ENCODE measurements at regions not wholly inside any gene's neighbourhood (a gene's known extent, or its start where the extent isn't known, plus 50 kb on each side); places are given as distances from the start of the nearest gene placed in this dataset.

GRCh38 chr4:36966756-36967460, 277.6 kb upstream of the NWD2 start:
- no peak for DNase-seq (ENCODE audit: low spot score)

DNA sequence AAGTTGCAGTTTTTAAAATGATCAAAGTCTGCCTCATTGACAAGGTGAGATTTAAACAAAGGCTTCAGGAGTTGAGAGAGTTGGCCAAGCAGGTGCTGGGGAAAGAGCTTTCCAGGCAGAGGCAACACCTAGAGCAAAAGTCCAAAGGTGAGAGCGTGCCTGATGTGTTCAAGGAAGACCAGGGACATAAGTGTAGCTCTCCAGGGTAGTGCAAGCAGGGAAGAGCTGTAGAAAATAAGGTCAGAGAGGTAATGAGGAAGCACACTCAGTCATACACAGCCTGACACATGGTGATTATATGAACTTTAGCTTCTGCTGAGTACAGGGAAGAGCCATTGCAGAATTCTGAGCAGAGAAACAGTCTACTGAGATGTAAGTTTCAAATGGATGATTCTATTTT, 265.0 kb upstream of the NWD2 start:
- DNase-seq (ENCODE audit: low spot score) = no peak

GRCh38 chr4:36990128-36990872, 254.2 kb upstream of the NWD2 start:
- DNase-seq (ENCODE audit: low spot score) = no peak

- DNase-seq (ENCODE audit: low spot score) = no peak
These were observed 246.8 kb upstream of the NWD2 start for GRCh38 chr4:36997727-36998126.

DNA sequence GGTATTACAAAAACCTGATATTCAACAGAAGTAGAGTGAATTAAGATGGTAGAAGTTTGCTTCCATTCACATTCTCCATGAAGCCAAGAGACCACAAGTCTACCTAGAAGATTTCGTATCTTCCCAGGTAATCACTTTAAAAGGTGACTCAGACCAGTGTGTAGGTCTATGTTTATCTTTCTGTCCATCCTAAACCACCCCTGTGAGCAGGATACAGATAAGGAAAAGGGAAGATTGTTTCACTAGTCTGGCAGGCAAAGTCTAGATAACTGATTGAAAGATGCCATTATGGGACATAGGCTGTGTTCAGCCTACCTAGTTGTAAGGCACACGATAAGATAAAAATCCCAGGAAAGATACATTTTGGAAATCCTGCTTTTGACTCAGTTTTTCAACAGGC, 244.3 kb upstream of the NWD2 start:
- DNase-seq (ENCODE audit: low spot score) = no peak

- no peak for DNase-seq (ENCODE audit: low spot score)
These were observed 242.7 kb upstream of the NWD2 start for GRCh38 chr4:37001688-37002436.

GRCh38 chr4:37002625-37003024, 241.9 kb upstream of the NWD2 start:
- DNase-seq (ENCODE audit: low spot score) = no peak

DNA sequence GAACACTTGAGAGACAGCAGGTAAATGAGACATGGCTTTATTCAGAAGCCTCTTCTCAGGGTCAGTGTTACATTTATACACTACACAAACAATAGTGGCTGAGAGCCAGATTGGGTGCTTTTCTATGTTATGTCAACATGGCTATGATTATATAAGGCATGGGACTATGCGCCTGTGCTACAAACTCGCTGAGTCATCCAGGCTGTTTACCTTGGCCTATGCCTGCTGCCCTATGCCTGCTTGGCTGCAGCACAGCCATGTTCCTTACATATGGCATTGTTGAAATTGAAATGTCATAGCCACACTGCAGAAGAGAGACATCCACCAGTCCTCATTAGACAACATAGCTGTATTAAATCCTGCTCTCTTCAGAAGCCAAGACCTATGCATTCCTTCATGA, 236.3 kb upstream of the NWD2 start:
- DNase-seq (ENCODE audit: low spot score) = no peak

DNA sequence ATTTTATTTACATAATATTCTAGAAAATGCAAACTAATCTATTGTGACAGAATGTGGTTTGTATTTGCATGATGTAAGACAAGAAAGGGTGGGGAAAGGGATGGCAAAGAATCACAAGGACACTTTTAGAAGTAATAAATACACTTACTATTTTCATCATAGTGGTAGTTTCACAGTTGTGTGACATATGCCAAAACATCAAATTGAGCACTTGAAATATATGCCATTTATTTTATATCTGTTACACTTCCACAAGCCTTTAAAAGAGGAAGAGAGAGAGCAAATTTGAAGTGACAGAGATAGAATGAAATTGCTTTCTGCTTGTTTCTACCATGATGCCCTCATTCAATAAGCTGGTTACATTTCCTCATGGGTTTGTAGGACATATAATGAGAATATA, 230.0 kb upstream of the NWD2 start:
- DNase-seq (ENCODE audit: low spot score) = no peak

DNA sequence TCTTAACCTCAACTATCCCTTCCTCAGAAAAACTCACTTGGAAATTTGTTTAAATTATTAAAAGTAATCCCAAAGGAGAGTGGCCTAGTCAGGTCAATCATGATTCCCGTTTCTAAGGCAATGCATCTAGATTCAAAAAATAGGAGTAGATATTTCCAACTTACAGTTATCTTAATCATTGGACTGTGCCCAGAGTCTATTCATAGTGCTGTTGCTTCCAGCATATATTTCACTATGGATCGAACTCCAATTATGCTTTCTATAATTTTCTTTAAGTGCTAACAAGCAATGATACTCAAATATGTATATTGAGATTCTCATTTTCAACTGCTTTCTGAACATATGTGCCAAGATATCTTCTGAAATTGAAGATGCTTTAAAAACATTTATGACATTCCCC, 229.2 kb upstream of the NWD2 start:
- no peak for DNase-seq (ENCODE audit: low spot score)

DNA sequence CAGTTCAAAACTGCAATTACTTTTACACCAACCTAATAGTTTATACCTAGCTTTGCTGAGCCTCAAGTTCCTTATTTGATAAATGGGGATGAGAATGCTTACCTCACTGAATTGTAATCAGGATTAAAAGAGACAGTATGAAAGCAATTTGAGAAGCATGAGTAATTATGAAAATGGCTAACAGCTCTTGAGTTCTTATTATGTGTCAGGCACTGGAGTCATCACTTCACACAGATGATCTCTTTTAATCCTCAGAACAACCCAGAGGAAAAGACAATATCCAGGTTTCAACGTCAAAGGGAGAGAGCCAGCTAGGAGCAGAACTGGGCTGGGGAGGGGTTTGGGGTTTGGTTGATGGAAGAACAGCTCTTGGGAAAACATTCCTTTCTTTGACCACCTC, 221.0 kb upstream of the NWD2 start:
- DNase-seq (ENCODE audit: low spot score) = no peak

- no peak for DNase-seq (ENCODE audit: low spot score)
These were observed 220.5 kb upstream of the NWD2 start for GRCh38 chr4:37023996-37024395.

DNA sequence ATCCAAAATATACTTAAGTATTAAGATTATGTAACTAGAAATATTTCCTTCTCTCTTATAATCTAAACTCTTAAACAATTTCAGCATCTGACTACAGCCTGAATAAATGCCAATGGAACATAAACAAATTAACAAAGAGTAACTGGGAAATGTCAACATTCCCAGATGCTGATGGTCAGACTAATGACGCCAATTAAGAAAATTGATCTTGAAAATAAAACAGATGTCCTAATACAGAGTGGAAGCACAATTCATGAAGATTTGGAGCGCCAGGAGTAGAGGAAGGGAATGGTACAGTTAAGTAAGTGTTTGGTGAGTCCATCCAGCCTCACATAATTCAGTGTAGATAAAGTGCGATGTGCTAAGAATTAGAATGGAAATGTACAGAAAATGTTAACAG, 203.7 kb upstream of the NWD2 start:
- DNase-seq (ENCODE audit: low spot score) = no peak

- DNase-seq (ENCODE audit: low spot score) = no peak
These were observed 201.2 kb upstream of the NWD2 start for GRCh38 chr4:37043342-37043741.

DNA sequence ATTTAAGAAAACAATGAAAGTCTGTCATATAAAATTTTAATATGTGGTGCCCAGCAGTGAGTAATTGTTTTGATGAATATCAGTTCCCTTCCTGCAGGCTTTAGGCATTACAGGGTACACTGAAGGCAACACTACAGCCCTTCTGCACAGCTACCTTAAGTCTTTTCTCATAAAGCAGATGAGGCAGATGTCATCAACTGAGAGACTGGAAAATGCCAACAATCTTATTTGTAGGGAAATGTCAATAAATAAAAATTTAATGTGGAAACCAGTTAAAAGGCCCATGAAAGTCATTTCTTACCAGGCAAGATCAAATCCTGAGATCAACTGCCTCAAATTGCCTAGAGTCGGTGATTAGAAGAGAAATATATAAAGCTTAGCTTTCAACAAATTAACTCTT, 193.4 kb upstream of the NWD2 start:
- no peak for DNase-seq (ENCODE audit: low spot score)

DNA sequence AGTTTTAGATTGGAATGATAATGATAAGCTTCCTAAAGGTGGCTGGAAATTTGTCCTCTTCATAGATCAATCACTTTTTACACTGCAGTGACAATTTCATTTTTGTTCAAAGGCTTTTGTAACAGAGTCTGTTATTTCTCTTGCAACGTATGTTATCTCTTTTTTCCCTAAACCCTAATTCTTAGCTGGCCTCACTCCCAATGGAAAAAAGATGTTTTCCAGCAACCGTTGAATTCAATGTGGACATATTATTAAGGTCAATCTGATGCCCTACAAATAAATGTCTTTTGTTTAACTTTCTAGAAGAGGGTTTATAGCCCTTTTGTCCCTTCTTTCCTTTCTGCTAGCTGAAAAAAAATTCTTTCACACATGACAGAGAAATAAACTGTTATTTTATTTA, 192.7 kb upstream of the NWD2 start:
- no peak for DNase-seq (ENCODE audit: low spot score)

- DNase-seq (ENCODE audit: low spot score) = no peak
These were observed 189.9 kb upstream of the NWD2 start for GRCh38 chr4:37054531-37055077.

DNA sequence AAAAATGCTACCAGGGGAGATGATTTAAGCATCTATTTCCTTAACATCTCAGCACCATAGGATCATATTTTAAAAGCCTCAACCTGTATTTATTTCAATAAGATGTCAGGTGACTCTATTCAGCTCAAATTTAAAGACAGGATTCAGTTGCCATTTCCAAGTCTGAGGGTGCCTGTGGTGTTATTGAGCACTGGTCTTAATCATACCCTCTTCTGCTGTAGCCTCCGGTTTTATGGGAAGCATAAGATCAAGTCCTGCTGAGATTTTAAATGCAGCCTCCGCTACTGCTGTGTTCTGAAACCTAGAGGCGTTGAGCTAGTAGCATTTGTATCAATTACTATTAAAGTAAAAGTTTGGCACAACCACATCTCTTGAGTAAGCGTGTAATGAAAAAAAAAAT, 185.7 kb upstream of the NWD2 start:
- no peak for DNase-seq (ENCODE audit: low spot score)

GRCh38 chr4:37066159-37066558, 178.4 kb upstream of the NWD2 start:
- DNase-seq (ENCODE audit: low spot score) = no peak

GRCh38 chr4:37068580-37068979, 176.0 kb upstream of the NWD2 start:
- no peak for DNase-seq (ENCODE audit: low spot score)

DNA sequence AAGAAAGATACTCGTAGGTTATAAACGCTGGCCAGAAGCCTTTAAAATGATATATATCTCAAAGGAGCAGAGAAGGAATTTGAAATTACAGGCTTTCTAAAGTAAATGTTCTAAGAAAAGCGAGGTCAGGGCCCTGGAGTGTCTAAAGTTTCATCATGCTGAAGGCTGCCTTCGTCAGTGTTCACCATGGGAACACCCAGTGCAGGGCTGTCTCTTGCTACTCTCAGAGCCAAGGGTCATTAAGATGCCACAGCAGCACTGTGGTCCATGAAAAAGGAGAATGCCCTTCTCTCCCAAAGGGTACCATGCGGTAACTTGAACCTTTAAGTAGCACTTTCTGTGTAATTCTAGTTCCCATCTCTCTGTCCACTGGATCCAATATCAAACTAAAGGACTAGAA, 174.5 kb upstream of the NWD2 start:
- no peak for DNase-seq (ENCODE audit: low spot score)

DNA sequence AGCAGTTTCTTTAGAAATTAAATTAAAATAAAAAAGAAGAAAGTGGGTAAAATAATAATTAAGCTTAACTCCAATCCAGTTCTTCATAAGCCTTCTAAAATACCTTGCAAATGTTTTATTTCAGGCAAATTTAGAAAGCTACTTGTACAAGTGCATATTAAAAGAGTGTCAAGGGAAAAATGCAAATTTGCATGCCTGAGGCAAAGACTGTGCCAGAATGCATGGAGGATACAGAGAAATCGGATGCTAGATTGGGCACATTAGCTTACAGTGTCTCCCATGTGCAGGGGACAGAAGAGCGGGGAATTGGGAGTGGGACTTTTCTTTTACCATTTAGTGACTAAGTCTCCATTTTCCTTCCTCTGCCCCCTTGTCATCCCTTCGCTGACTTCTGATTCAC, 173.0 kb upstream of the NWD2 start:
- DNase-seq (ENCODE audit: low spot score) = no peak
